ENCODE measurements at regions not wholly inside any gene's neighbourhood (a gene's known extent, or its start where the extent isn't known, plus 50 kb on each side); places are given as distances from the start of the nearest gene placed in this dataset.
"Not testable (repeated sequence)": the region's sequence is repeated elsewhere in the genome, so short reads cannot be mapped to it uniquely, and the experiment has no call there.

DNA sequence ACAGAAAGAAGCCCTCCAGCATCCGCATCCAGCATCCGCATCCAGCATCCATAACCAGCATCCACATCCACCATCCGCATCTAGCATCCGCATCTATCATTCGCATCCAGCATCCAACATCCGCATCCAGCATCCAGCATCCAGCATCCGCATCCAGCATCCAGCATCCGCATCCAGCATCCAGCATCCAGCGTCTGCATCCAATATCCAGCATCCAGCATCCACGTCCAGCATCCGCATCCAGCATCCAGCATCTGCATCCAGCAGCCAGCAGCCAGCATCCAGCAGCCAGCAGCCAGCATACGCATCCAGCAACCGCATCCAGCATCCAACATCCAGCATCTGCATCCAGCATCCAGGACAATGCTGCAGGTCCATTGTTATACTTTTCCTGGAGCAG, 671.0 kb upstream of the C16orf82 start:
- DNase-seq, result no peak

DNA sequence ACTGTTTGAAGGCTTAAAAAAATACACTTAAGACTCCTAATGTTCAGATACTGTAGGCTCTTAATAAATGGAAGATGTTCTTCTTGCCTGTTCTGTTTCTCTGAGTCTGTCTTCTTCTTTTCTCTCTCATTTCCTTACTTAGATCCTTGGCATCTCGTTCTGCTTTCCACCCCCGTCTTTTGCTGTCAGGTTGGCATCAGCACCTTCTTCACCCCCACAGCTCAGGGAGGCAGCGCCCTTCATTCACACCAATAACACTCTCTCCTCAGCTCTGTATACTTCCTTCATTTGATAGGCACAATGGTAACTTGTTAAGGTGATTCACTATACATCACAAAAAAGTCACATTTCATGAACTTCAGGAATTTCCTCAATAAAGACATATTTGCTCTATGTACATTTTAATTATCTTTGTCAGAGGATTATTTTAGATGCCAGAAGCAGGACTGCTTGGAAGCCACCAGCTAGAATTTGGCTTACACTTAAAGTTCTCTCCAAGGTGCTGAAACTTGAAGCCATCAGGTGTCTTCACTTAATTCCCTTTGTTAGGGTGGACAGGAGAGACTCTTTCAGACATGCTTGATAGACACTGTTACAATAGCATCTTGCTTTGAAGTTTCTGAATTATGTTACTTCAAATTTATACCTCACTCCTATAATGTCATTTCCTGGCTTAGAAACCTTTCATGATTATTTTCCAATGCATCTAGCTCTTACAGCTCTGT, 670.1 kb upstream of the C16orf82 start:
- DNase-seq, result no peak

DNA sequence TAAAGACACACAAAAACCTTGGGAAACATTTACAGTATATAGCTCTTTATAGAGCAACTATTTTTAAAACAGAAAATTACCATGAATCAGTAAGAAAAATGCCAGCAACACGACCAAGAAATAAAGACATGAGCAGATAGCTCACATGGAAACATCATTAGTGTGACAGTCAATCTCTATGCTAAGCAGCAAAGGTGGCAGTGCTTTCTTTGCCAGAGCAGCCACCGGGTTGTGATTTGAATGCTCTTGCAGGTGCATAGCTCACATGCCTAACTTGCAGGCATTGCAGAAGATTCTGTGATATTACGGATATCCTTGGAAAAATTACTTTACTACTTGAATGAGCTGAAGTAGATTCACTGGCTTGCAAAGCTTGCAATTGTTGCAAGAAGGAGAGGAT, 652.9 kb upstream of the C16orf82 start:
- no peak for DNase-seq

DNA sequence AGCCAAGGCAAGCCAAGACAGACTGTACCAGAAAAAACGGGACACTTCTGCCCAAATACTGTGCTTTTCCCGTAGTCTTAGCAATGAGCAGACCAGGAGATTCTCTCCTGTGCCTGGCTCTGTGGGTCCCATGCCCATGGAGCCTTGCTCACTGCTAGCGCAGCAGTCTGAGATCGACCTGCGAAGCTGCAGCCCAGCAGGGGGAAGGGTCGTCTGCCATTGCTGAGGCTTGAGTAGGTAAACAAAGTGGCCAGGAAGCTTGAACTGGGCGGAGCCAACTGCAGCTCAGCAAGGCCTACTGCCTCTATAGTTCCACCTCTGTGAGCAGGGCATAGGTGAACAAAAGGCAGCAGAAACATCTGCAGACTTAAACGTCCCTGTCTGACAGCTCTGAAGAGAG, 647.3 kb upstream of the C16orf82 start:
- DNase-seq, result not testable (repeated sequence)

DNA sequence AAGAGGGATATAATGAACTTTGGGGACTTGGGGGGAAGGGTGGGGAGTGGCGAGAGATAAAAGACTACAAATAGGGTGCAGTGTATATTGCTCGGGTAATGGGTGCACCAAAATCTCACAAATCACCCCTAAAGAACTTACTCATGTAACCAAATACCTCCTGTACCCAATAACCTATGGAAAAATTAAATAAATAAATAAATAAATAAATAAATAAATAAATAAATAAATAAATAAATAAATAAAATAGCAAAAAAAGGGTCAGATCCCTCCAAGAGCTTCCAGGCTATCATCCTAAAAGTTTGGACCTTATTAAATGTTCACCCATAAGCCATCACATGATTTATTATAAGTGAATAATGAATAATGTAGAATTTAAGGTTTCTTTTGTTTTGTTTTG, 636.1 kb upstream of the C16orf82 start:
- no peak for DNase-seq

DNA sequence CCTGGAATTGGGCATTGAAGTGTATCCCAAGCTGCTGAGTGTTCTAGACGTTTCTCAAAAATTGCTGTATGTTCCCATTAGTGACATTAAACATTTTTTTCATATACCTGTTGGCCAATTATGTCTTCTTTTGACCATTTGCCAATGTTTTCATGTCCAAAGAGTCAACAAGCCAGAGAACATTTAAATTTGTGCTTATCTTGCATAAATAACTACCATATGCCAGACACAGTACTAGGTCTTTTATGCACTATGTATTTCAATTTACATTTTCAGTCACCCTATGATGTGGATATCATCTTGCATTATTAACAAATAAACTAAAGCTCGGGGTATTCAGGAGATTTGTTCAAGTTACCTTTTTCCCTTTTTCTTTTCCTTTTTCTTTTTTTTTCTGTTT, 632.9 kb upstream of the C16orf82 start:
- no peak for DNase-seq

DNA sequence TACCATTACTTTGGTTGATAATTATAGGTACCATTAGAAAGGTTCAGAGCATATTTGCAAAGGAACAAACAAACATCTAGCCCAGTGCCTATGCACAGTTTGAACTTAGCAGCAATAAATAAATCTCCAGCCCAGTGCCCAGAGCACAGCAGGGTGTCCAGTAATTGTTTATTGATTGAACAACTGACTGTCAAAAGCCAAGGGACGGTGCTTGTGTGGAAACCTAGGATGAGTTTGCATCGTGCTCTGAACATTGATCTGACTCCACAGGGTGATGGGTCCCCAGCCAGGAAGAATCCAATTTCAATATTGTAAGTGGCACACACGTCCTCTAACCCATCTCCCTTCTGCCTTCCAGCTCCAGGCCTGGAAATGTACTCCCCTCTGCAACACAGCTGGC, 625.5 kb upstream of the C16orf82 start:
- no peak for DNase-seq

DNA sequence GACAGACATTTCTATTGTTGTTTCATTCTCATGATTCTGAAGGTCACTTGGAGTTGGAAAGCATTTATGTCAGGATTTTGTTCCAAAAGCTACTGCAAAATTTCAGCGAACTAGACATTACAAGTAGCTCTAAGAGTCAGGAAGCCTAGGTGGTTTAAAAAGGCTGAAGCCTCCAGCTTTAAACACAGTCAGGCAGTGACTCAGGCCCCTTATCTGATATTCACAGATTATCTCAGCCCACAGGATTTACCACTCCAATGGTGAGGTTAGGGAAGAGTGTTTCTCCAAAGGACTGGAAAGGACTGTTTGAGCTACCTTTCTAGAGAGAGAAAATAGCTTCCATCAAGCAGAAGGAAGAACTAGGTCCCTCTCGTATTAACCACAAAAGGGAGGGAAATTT, 624.4 kb upstream of the C16orf82 start:
- no peak for DNase-seq

DNA sequence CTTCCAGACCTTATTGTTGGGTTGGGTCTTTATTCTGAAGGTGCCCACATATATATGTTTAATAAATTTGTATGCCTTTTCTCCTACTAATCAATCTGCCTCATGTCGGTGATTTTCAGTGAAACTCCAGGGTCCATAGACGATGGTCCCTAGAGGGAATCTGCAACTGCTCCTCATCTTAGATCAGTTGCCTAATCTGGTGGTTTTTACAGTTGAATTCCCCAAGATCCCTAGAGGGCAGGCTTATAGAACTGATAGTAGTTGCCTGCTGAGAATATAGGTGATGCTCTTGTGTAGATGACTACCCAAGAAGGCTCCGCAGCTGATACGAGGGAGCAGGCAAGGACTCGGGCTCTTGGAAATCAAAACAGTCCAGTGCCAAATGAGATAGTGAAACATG, 619.2 kb upstream of the C16orf82 start:
- no peak for DNase-seq

DNA sequence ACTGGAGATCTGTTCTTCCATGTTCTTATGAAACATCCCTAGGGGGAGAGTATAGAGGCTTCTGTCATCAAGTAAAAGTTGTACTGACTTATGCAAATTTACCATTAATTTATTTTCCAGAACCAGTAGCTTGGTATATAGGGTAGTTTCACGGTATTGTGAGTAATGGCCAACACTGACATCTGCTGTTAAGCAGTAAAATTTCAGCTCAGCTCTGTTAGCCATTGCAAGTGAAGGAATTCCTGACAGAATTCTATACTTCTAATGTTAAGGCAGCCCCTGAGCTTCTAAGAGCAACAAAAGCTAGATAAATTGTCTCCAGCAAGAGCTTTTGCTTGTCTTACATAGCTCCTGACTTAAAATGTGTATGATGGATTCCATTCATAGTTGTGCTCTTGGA, 613.5 kb upstream of the C16orf82 start:
- DNase-seq, result no peak

DNA sequence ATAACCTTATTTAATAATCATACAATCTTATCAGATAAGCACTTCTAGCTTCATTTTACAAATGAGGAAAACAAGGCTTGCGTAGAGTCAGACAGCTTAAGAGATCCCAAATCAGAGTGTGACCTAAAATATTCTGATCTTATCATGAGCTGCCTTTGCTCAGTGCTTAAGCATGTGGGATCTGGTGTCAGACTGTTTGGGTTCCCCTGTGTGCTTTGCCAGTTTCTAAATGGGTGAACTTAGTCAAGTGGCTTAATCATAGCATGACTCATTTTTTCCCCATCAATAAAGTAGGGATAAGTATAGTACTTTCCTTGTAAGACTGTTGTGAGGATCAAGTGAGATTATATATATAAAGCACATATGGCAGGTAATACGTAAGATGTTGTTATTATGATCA, 612.6 kb upstream of the C16orf82 start:
- DNase-seq, result no peak

DNA sequence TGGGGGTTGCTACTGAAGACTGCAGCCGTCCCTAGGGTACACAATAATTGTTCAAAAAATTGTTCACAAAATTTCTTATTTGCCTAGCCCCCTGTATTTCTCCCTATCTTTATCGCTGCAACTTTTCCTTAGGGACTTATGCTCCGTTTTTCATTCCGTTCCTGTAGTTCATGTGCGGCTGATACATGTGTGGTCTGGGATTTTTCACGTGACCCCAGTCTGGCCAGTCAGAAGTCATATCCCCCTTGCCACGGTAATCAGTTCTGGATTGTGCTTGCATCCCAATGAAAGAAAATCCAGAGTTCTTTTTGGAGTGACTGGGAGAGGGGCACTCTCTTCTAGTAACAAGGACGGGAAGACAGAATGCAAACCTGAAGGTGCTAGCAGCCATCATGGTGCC, 610.7 kb upstream of the C16orf82 start:
- no peak for DNase-seq

DNA sequence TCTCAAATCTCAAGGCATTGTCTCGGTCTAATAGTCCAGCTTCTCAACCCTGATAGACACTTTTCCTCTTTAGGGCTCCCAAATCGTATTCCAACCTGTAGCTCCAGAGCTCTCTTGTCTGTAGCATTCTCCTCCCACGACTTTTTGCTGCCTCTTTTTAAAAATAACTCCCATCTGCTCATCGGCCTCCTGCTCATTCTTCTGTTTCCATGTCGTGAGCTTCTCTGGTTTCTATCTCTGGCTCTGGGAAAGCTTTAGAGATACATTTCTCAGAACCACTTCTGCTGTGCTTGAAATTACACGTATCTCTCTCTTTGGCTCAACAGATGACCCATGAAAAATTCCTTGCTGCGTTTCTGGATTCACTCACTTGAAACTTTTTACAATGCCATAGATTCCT, 609.6 kb upstream of the C16orf82 start:
- no peak for DNase-seq

DNA sequence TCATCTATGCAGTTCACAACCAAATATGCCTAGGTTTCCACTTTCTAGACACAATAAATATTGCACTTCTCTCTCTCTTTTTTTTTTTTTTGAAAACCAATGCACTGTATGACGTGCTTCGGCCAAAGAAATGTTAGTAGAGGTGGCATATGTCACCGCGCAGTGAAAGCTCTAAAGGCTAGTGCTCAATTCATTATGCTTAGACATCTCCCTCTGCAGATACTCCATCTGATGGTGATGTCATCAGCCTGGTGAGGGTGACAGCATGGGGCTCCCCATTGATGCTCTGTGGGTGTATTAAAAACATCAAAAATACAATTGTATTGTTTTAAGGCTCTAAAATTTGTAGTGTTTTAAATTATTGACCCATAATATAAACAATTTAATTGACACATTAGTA, 608.8 kb upstream of the C16orf82 start:
- DNase-seq, result no peak

DNA sequence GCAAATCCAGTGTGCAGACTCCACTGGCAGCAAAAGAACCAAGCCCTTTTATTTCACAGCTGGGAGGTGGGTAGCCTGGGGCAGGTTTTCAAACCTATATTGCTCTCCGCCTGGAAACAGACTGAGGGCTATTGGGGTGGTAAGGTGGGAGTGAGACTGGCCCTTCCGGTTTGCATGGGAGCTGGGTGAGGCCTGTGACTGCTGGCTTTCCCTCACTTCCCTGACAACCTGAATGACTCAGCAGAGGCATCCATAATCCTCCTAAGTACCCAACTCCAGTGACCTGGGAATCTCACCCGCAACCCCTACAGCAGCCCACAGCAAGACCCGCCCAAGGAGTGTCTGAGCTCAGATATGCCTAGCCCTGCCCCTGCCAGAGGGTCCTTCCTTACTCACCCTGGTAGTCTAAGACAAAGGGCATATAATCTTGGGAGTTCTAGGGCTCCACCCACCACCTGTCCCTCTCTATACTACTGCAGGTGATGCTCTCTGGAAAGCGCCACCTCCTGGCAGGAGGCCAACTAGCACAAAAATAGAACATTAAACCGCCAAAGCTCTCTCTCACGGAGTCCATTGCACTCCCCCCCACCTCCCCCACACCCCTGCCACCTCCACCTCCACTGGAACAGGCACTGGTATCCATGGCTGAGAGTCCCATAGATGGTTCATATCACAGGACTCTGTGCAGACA, 602.0 kb upstream of the C16orf82 start:
- DNase-seq, result no peak

DNA sequence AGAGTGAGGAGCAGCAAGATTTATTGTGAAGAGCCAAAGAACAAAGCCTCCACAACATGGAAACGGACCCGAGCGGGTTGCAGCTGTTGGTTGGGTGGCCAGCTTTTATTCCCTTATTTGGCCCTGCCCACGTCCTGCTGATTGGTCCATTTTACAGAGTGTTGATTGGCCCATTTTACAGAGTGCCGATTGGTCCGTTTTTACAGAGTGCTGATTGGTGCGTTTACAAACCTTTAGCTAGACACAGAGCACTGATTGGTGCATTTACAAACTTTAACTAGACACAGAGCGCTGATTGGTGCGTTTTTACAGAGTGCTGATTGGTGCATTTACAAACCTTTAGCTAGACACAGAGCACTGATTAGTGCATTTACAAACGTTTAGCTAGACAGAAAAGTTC, 592.3 kb upstream of the C16orf82 start:
- DNase-seq, result not testable (repeated sequence)

DNA sequence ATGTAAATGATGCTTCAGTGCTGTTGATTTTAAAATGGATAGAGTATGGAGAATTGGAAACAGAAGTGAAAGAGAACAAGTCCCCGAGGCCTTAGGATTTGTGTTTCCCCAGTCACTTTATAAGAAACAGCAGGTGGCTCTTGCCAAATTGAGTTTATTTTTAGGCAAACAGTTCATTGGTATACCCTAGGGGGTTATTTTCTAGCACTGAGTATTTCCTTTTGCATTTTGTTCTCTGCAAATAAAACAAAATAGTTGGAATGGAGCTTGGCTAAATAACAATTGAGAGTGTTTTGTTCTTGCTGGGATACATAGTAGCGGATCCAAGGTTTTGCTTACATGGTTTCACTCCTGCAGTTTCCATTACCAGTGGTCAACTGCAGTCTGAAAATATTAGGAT, 591.1 kb upstream of the C16orf82 start:
- DNase-seq, result no peak

DNA sequence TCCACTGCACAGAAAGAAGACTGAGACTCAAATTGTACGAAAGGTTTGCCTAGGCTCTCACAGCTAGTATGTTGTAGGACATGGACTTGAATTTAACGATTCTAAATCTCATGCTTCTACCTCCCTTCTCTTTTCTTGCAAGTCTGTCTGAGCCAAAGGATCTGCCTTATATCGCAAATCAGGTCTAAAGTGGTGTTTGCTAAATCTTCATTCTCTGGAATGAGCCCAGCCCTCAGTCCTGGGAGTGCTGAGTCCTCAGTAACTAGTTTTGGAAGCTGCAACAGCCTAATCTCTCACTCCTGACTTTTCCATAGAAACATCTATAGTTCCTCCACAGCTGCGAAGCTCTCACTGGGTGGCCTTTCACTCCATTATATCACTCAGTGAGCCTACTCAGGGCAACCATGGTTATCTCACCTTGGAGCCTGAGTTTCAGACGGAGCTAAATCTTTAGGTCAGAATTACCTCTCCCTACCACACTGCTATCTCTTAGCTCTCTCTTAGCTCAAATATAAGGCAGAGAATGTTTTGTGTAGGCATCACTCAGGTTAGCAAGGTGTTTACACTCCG, 575.5 kb upstream of the C16orf82 start:
- no peak for DNase-seq

DNA sequence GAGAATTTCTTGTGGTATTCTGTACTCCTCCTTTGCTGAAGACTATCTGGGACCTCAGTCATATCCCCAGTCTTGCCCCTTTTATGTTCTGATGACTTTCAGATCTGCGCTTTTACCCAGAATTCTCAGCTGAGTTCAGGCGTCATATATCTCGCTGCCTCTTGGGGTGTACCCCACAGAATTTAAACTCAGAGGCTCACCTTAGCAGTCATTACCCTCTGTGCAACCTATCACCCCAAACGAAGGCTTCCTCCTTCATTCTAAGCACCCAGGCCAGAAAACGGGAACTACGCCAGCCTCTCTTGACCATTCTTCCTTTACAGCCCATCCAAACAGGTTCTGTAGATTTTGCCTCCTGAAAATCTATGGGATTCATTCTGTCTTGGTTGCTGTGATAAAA, 574.8 kb upstream of the C16orf82 start:
- no peak for DNase-seq

DNA sequence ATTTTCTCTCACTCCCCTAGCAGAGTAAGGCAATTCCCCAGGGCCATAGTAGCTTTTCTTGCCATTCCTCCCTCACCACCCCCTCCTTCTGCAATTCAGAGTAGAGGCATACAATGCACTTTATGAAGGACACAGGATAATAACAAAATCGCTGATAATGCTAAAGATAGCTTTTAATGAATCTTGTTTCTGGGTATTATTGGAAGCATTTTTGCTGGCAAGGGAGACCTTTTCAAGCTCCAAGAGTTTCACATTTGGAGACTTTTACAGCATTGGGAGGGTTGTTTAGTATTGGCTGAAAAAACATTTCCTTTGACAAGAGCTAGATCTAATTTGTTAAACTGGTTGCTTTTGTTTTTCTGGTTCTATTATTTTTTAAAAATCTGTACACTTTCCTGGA, 573.0 kb upstream of the C16orf82 start:
- no peak for DNase-seq

DNA sequence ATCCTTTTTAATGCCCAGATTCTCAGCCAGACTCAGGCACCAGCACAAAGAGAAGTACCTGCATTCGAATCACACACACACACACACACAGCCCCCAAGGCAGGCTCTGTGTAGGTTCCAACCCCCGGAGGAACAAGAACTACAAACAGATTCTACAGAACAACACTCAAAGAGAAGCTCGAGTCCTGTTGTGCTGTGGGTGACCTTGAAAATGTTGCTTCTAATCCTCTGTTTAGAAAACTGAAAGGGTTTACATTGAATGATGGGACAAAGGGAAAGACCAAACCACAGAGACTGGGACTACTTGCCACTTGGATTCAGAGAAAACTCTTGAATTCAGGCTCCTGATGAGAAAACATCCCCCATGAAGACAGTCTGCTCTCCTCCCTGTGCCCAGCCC, 568.8 kb upstream of the C16orf82 start:
- no peak for DNase-seq

DNA sequence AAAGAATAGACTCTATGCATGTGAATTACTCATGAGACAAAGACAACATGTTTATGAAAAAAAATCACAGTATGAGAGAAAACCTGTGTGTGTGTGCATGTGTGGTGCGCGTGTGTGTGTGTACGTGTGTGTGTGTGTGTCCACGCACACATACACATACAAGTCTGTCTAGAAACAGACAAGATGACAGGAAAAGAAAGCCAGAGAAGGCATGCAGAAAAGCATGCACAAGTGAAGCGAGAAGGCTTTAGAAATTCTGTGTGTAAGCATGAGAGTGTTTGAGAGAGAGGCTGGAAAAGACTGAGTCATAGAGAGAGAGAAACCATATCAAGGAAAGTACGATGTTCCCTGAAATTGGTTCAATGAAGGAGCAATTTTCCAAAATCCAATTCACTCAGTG, 566.4 kb upstream of the C16orf82 start:
- DNase-seq, result no peak

DNA sequence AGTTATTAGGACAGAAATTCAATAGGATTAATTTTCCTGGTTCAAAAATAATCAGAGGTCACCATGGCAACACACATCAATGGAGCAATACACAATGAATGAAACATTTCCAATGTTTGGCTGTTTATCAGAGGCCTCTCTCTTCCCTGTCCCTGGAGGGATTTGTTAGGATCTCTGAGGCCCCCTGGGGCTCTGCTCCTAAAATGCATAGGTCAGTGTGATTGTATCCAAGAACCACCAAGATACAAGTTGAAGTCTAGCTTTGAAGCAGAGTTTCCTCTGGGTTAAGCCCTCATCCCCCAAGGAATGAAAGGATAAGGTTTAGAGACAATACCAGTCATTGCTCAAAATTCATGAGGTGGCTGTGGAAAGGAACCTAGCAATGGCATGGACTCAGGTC, 561.2 kb upstream of the C16orf82 start:
- no peak for DNase-seq

DNA sequence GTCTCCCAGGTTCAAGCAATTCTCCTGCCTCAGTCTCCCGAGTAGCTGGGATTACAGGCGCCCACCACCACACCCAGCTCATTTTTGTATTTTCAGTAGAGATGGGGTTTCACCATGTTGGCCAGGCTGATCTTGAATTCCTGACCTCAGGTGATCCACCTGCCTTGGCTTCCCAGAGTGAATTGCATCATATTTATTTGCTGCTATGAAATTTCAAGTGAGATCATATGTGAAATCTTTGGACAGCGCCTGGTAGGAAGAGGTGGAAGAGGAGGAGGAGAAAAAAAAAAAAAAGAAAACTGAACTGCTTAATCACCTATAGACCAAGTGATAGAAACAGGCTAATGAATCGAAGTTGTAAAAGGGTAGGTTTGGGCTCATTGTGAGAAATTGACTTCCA, 557.8 kb upstream of the C16orf82 start:
- DNase-seq, result not testable (repeated sequence)

DNA sequence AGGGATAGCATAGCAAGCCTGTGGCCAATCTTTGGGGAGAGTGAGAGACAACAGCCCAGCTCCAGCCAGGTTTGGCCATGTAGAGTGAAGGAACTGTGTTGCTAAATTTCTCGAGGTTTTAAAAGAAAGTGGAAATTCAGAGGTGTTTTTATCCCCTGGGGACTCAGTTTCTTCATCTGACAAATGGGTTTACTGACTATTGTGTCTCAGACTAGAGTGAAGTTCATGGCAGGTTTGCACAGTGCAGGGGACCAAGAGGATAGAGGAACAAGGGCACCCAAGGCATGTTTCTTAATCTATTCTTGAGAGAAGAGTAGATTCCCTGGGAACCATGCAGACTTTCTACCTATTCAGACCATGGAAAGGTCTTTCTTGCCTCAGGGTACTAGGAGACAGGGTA, 555.8 kb upstream of the C16orf82 start:
- no peak for DNase-seq

Data from NCI-H1417 (cell line).